ENCODE measurements at regions not wholly inside any gene's neighbourhood (a gene's known extent, or its start where the extent isn't known, plus 50 kb on each side); places are given as distances from the start of the nearest gene placed in this dataset.
"Not testable (repeated sequence)": the region's sequence is repeated elsewhere in the genome, so short reads cannot be mapped to it uniquely, and the experiment has no call there.

- H3K79me2 ChIP-seq (ENCODE audit: insufficient read depth, low read length); H3K27ac ChIP-seq (ENCODE audit: low read depth in 1 of 2, low read length in 2 of 2); H3K36me3 Mint-ChIP-seq; H3K4me1 ChIP-seq (ENCODE audit: control insufficient read depth in 1 of 2, insufficient read depth in 2 of 2, low read length in 2 of 2); H2AFZ ChIP-seq (ENCODE audit: insufficient read depth, low read depth, low read length, poor library complexity, severe bottlenecking); intact Hi-C loops (cut with micrococcal nuclease); DNase-seq; H3K4me3 ChIP-seq (replicated peaks in 1 of 3; ENCODE audit: low read depth in 2 of 3, low read length in 3 of 3); H3K9me3 Mint-ChIP-seq; H3K36me3 ChIP-seq (replicated peaks in 1 of 2; ENCODE audit: control insufficient read depth in 1 of 2, insufficient read depth in 2 of 2, low read length in 2 of 2); H3K9ac ChIP-seq (ENCODE audit: insufficient read depth, low read length, poor library complexity, severe bottlenecking); H3K27me3 Mint-ChIP-seq (ENCODE audit: low read depth in 3 of 3); H4K20me1 ChIP-seq (ENCODE audit: insufficient read depth, low read length); H3K27ac Mint-ChIP-seq; H3K27me3 ChIP-seq (ENCODE audit: control insufficient read depth in 2 of 2, insufficient read depth in 2 of 2, low read length in 2 of 2); H3K4me3 Mint-ChIP-seq; H3K9me3 ChIP-seq (replicated peaks in 1 of 2; ENCODE audit: control insufficient read depth in 1 of 2, insufficient read depth in 1 of 2, low read length in 2 of 2); H3K4me2 ChIP-seq (replicated peaks; ENCODE audit: extremely low read depth, low read length, poor library complexity, severe bottlenecking); H3K4me1 Mint-ChIP-seq: not testable (repeated sequence)
- 90% methylated on average over 8 of the region's 12 CpGs for WGBS (ENCODE audit: insufficient coverage)
Observed at GRCh38 chr2:131775903-131776506, 248.3 kb downstream of the CCDC74A start.

GRCh38 chr2:131780446-131780845, 252.8 kb downstream of the CCDC74A start:
- H3K27ac ChIP-seq (ENCODE audit: low read depth in 1 of 2, low read length in 2 of 2); DNase-seq; H3K4me2 ChIP-seq (replicated peaks; ENCODE audit: extremely low read depth, low read length, poor library complexity, severe bottlenecking); H3K27me3 Mint-ChIP-seq (ENCODE audit: low read depth in 3 of 3); H4K20me1 ChIP-seq (ENCODE audit: insufficient read depth, low read length); intact Hi-C loops (cut with micrococcal nuclease); H3K36me3 Mint-ChIP-seq; H3K4me1 ChIP-seq (ENCODE audit: control insufficient read depth in 1 of 2, insufficient read depth in 2 of 2, low read length in 2 of 2); H3K27me3 ChIP-seq (ENCODE audit: control insufficient read depth in 2 of 2, insufficient read depth in 2 of 2, low read length in 2 of 2); H3K79me2 ChIP-seq (ENCODE audit: insufficient read depth, low read length); H2AFZ ChIP-seq (ENCODE audit: insufficient read depth, low read depth, low read length, poor library complexity, severe bottlenecking); H3K9me3 ChIP-seq (replicated peaks in 1 of 2; ENCODE audit: control insufficient read depth in 1 of 2, insufficient read depth in 1 of 2, low read length in 2 of 2); H3K9me3 Mint-ChIP-seq; H3K4me3 Mint-ChIP-seq; H3K4me3 ChIP-seq (replicated peaks in 1 of 3; ENCODE audit: low read depth in 2 of 3, low read length in 3 of 3); H3K27ac Mint-ChIP-seq; H3K4me1 Mint-ChIP-seq; H3K36me3 ChIP-seq (replicated peaks in 1 of 2; ENCODE audit: control insufficient read depth in 1 of 2, insufficient read depth in 2 of 2, low read length in 2 of 2); H3K9ac ChIP-seq (ENCODE audit: insufficient read depth, low read length, poor library complexity, severe bottlenecking): not testable (repeated sequence)
- WGBS (ENCODE audit: insufficient coverage), result no CpG with 5 or more reads among the region's 5 CpGs

GRCh38 chr2:131801210-131801744, 273.6 kb downstream of the CCDC74A start:
- peaks cover 0 to 8% of the 10 kb centered on the region in 2 donors for H3K27me3 ChIP-seq (ENCODE audit: control insufficient read depth in 2 of 2, insufficient read depth in 2 of 2, low read length in 2 of 2)
- intact Hi-C loops (cut with micrococcal nuclease), result loop anchor here in 1 of 2 donors (10.0 kb wide), 1 partner anchor 646 kb away; no protein-coding TSS in a partner anchor
- H3K79me2 ChIP-seq (ENCODE audit: insufficient read depth, low read length), result no peaks in the 10 kb centered on the region
- peak in 1 of 3 donors; percentile 4 for DNase-seq
- H3K36me3 Mint-ChIP-seq, result no peaks in the 10 kb centered on the region
- H3K9ac ChIP-seq (ENCODE audit: insufficient read depth, low read length, poor library complexity, severe bottlenecking), result no peak overlapping the region
- peaks cover 0 to 2% (median 0%) of the 10 kb centered on the region in 7 donors for H3K9me3 Mint-ChIP-seq
- H3K9me3 ChIP-seq (replicated peaks in 1 of 2; ENCODE audit: control insufficient read depth in 1 of 2, insufficient read depth in 1 of 2, low read length in 2 of 2), result no peaks in the 10 kb centered on the region
- no peak overlapping the region for H3K27ac Mint-ChIP-seq
- no peak overlapping the region for H3K4me2 ChIP-seq (replicated peaks; ENCODE audit: extremely low read depth, low read length, poor library complexity, severe bottlenecking)
- no peaks in the 10 kb centered on the region for H3K36me3 ChIP-seq (replicated peaks in 1 of 2; ENCODE audit: control insufficient read depth in 1 of 2, insufficient read depth in 2 of 2, low read length in 2 of 2)
- no peak overlapping the region for H3K4me3 ChIP-seq (replicated peaks in 1 of 3; ENCODE audit: low read depth in 2 of 3, low read length in 3 of 3)
- H2AFZ ChIP-seq (ENCODE audit: insufficient read depth, low read depth, low read length, poor library complexity, severe bottlenecking), result peak overlapping the region; percentile 29
- no peaks in the 10 kb centered on the region for H4K20me1 ChIP-seq (ENCODE audit: insufficient read depth, low read length)
- peaks cover 0 to 5% of the 10 kb centered on the region in 2 donors for H3K4me1 ChIP-seq (ENCODE audit: control insufficient read depth in 1 of 2, insufficient read depth in 2 of 2, low read length in 2 of 2)
- WGBS (ENCODE audit: insufficient coverage), result 68% methylated on average over 42 of the region's 42 CpGs
- peaks cover 11 to 21% (median 12%) of the 10 kb centered on the region in 3 donors for H3K27me3 Mint-ChIP-seq (ENCODE audit: low read depth in 3 of 3)
- peaks cover 2% of the 10 kb centered on the region for H3K4me1 Mint-ChIP-seq
- no peak for TF ChIP-seq CTCF (IDR thresholded peaks at IDR 0.05)
- H3K27ac ChIP-seq (ENCODE audit: low read depth in 1 of 2, low read length in 2 of 2), result no peak overlapping the region
- H3K4me3 Mint-ChIP-seq, result no peak overlapping the region
